Omental fat pad (tissue), 3 donors: ENCODE measurements at regions not wholly inside any gene's neighbourhood (a gene's known extent, or its start where the extent isn't known, plus 50 kb on each side); places are given as distances from the start of the nearest gene placed in this dataset.
A peak's percentile ranks its signal among the peaks of the same experiment; 100 is the strongest.

Experiments
- ATAC-seq: fragments of 150-250 bp; one replicate; pipeline ENCODE4 v1.9.1; 2016; ENCODE audit warnings: mild to moderate bottlenecking, moderate library complexity; ENCODE audit not compliant: low FRiP score
- DNase-seq: peaks from one replicate; pipeline ENCODE4 v3.0.0-alpha.2; 2019; ENCODE audit warnings: low spot score
- CTCF ChIP-seq, 3 donors: fragments of 450-650 bp; IDR thresholded peaks; one replicate each; pipeline ENCODE4 v1.5.1; 2016 to 2017; ENCODE audit warnings: antibody characterized with exemption in 3 of 3, mild to moderate bottlenecking in 3 of 3, moderate library complexity in 2 of 3

GRCh38 chr7:41134300-41135255 lies 568.3 kb downstream of the INHBA start:
- ATAC-seq (peak; percentile 42), DNase-seq (no peak)
- no peak for TF ChIP-seq CTCF (IDR thresholded peaks at IDR 0.05)

GRCh38 chr7:41133690-41134299 lies 569.1 kb downstream of the INHBA start:
- ATAC-seq (no peak), DNase-seq (no peak)
- TF ChIP-seq CTCF (IDR thresholded peaks at IDR 0.05), result no peak

GRCh38 chr7:41131956-41132355 lies 570.9 kb downstream of the INHBA start:
- no peak for ATAC-seq
- no peak for TF ChIP-seq CTCF (IDR thresholded peaks at IDR 0.05)
- no peak for DNase-seq

- ATAC-seq (no peak), DNase-seq (no peak)
- TF ChIP-seq CTCF (IDR thresholded peaks at IDR 0.05), result no peak
These were observed 572.2 kb downstream of the INHBA start for GRCh38 chr7:41130561-41131236.

GRCh38 chr7:41130086-41130485 lies 572.8 kb downstream of the INHBA start:
- ATAC-seq (no peak), DNase-seq (no peak)
- TF ChIP-seq CTCF (IDR thresholded peaks at IDR 0.05), result no peak

- ATAC-seq (no peak), DNase-seq (no peak)
- no peak for TF ChIP-seq CTCF (IDR thresholded peaks at IDR 0.05)
These were observed 577.5 kb downstream of the INHBA start for GRCh38 chr7:41125343-41125742.
